HCT116 (cell line): ENCODE measurements at regions not wholly inside any gene's neighbourhood (a gene's known extent, or its start where the extent isn't known, plus 50 kb on each side); places are given as distances from the start of the nearest gene placed in this dataset.

Experiments
- ATAC-seq: fragments of 200-7000 bp; cut with Tn5 transposase; 2 replicates; pipeline ENCODE4 v1.9.1; 2020; ENCODE audit warnings: mild to moderate bottlenecking, moderate library complexity
- BruUV-seq: library from RNA; stranded (reverse); fragments of 400-500 nt; replicated peaks from 2 replicates; lab custom pipeline; 2021; lab: Mats Ljungman, UMichigan
- CTCF ChIA-PET: fragments of 300-600 bp; sonication (Branson Sonifier 250); formaldehyde crosslinking; loops from one replicate; lab custom pipeline; 2021; ENCODE audit warnings: antibody characterized with exemption; lab: Charles Lee
- POLR2A ChIA-PET: fragments of 300-600, 350-600 bp; sonication (Branson Sonifier 250); formaldehyde crosslinking; loops from one replicate; lab custom pipeline; 2021; ENCODE audit warnings: antibody characterized with exemption; lab: Charles Lee
- RAD21 ChIA-PET, 2 experiments: fragments of 300-600 bp; sonication (Branson Sonifier 250); formaldehyde crosslinking; loops; one replicate each; lab custom pipeline; 2023; ENCODE audit warnings: low total read pairs in 2 of 2; ENCODE audit not compliant: uncharacterized antibody in 2 of 2, unreplicated experiment in 2 of 2, low non-redundant PET in 1 of 2; lab: Charles Lee
- DNase-seq: peaks from one replicate; pipeline ENCODE4 v3.0.0-alpha.2; 2010; ENCODE audit warnings: low read depth, low spot score
- H2AFZ ChIP-seq: fragments of 200-600 bp; shearing (Covaris generic), sonication (generic); 2 replicates; pipeline ENCODE4 v1.6.1; 2017; ENCODE audit warnings: low read depth, mixed run types, mixed read lengths, antibody characterized with exemption, low read length; ENCODE audit not compliant: poor library complexity, severe bottlenecking
- H3K27ac ChIP-seq: 2 replicates; pipeline ENCODE4 v1.5.1; 2012; ENCODE audit warnings: low read depth, low read length
- H3K27me3 ChIP-seq: fragments of 200-600 bp; sonication (generic); 2 replicates; pipeline ENCODE4 v1.6.1; 2016; ENCODE audit warnings: mixed run types, low read length, mixed read lengths; ENCODE audit not compliant: insufficient read depth
- H3K36me3 ChIP-seq, 2 experiments: fragments of 200-500 bp in 1 of 2; fragments of 200-600 bp in 1 of 2; sonication (Bioruptor generic) in 1 of 2; sonication (generic) in 1 of 2; 2 replicates each; pipeline versions ENCODE4 v1.5.1 to v1.6.1; 2014 to 2016; ENCODE audit warnings: low read length in 2 of 2, inconsistent platforms in 1 of 2, mixed read lengths in 1 of 2, mixed run types in 1 of 2; ENCODE audit not compliant: insufficient read depth in 2 of 2, control insufficient read depth in 1 of 2
- H3K4me1 ChIP-seq, 2 experiments: fragments of 200-600 bp in 1 of 2; sonication (generic) in 1 of 2; 2 replicates each; pipeline versions ENCODE4 v1.5.1 to v1.6.1; 2012 to 2017; ENCODE audit warnings: low read length in 2 of 2, inconsistent platforms in 1 of 2, mild to moderate bottlenecking in 1 of 2, mixed read lengths in 1 of 2, mixed run types in 1 of 2, moderate library complexity in 1 of 2; ENCODE audit not compliant: insufficient read depth in 2 of 2, control insufficient read depth in 1 of 2
- H3K4me2 ChIP-seq: fragments of 200-600 bp; sonication (generic); 2 replicates; pipeline ENCODE4 v1.6.1; 2017; ENCODE audit warnings: mixed run types, low read length, mixed read lengths
- H3K4me3 ChIP-seq, 2 experiments: fragments of 200-600 bp in 1 of 2; sonication (generic) in 1 of 2; replicated peaks in 1 of 2; 2 replicates each; pipeline ENCODE4 v1.5.1; 2011 to 2016; ENCODE audit warnings: low read length in 2 of 2, control low read depth in 1 of 2, low read depth in 1 of 2, mild to moderate bottlenecking in 1 of 2, mixed read lengths in 1 of 2, mixed run types in 1 of 2
- H3K79me2 ChIP-seq: fragments of 200-600 bp; sonication (generic); 2 replicates; pipeline ENCODE4 v1.6.1; 2017; ENCODE audit warnings: mild to moderate bottlenecking, mixed run types, low read length, moderate library complexity, mixed read lengths; ENCODE audit not compliant: insufficient read depth
- H3K9ac ChIP-seq: fragments of 200-600 bp; sonication (generic); 2 replicates; pipeline ENCODE4 v1.6.1; 2016; ENCODE audit warnings: low read length, mixed read lengths
- H3K9me2 ChIP-seq: fragments of 200-600 bp; sonication (generic), shearing (Covaris generic); 2 replicates; pipeline ENCODE4 v1.6.1; 2017; ENCODE audit warnings: mixed run types, mild to moderate bottlenecking, moderate library complexity; ENCODE audit not compliant: insufficient read depth
- H3K9me3 ChIP-seq, 2 experiments: fragments of 200-500 bp in 1 of 2; fragments of 200-600 bp in 1 of 2; sonication (Bioruptor generic) in 1 of 2; sonication (generic) in 1 of 2; 2 replicates each; pipeline ENCODE4 v1.6.1; 2014 to 2017; ENCODE audit warnings: low read length in 2 of 2, mixed read lengths in 2 of 2, inconsistent platforms in 1 of 2, low read depth in 1 of 2, mild to moderate bottlenecking in 1 of 2, mixed run types in 1 of 2, moderate library complexity in 1 of 2; ENCODE audit not compliant: control insufficient read depth in 1 of 2, insufficient read depth in 1 of 2
- H4K20me1 ChIP-seq: fragments of 200-600 bp; sonication (generic), shearing (Covaris generic); 2 replicates; pipeline ENCODE4 v1.6.1; 2017; ENCODE audit warnings: mixed run types, mild to moderate bottlenecking, moderate library complexity; ENCODE audit not compliant: insufficient read depth
- ATF3 ChIP-seq: IDR thresholded peaks from 2 replicates; pipeline ENCODE4 v1.6.1; 2012
- CBX3 ChIP-seq: IDR thresholded peaks from 2 replicates; pipeline ENCODE4 v1.6.1; 2012; ENCODE audit warnings: low read depth
- EGR1 ChIP-seq: IDR thresholded peaks from 2 replicates; pipeline ENCODE4 v1.6.1; 2012; ENCODE audit warnings: low read depth
- ELF1 ChIP-seq: IDR thresholded peaks from 2 replicates; pipeline ENCODE4 v1.6.1; 2012; ENCODE audit warnings: low read depth, borderline replicate concordance
- FOSL1 ChIP-seq: IDR thresholded peaks from 2 replicates; pipeline ENCODE4 v1.6.1; 2012; ENCODE audit warnings: low read depth
- POLR2AphosphoS5 ChIP-seq: IDR thresholded peaks from 2 replicates; pipeline ENCODE4 v1.6.1; 2011; ENCODE audit warnings: mild to moderate bottlenecking, low read depth, low read length, moderate library complexity
- RAD21 ChIP-seq: IDR thresholded peaks from 2 replicates; pipeline ENCODE4 v1.6.1; 2012; ENCODE audit warnings: low read depth, mild to moderate bottlenecking
- TCF7L2 ChIP-seq: IDR thresholded peaks from 2 replicates; pipeline ENCODE4 v1.7.0; 2011; ENCODE audit warnings: borderline replicate concordance, inconsistent platforms; ENCODE audit not compliant: insufficient read depth, insufficient read length; ENCODE audit errors: extremely low read depth
- ZBTB33 ChIP-seq: IDR thresholded peaks from 2 replicates; pipeline ENCODE4 v1.6.1; 2011; ENCODE audit warnings: mild to moderate bottlenecking, low read length, moderate library complexity; ENCODE audit not compliant: insufficient replicate concordance; ENCODE audit errors: extremely low read depth
- ZFX ChIP-seq: fragments of 450-650 bp; IDR thresholded peaks from 2 replicates; pipeline ENCODE4 v1.6.1; 2017
- ZNF274 ChIP-seq: fragments of 200-500 bp; sonication (Bioruptor generic); IDR thresholded peaks from 2 replicates; pipeline ENCODE4 v1.6.1; 2014; ENCODE audit warnings: mild to moderate bottlenecking, low read depth, low read length, inconsistent platforms
- intact Hi-C: fragments of 100-400 bp; cut with micrococcal nuclease; formaldehyde crosslinking; loops from 2 replicates; pipeline ENCODE4 v1.10.0; 2022

GRCh38 chr5:162800301-162800700, 637.1 kb upstream of the CCNG1 start:
- RAD21 ChIA-PET, result no interaction called here
- CTCF ChIA-PET, result no interaction called here

More at GRCh38 chr5:162800301-162800700, 637.1 kb upstream of the CCNG1 start:
- H3K79me2 ChIP-seq, result no peaks in the 10 kb centered on the region
- peaks cover 0 to 7% of the 10 kb centered on the region in 2 experiments; a peak in 2 of 4 replicates for H3K9me3 ChIP-seq
- H3K4me3 ChIP-seq, result no peak overlapping the region
- no peak for DNase-seq
- H3K4me2 ChIP-seq, result no peak overlapping the region
- no peaks in the 10 kb centered on the region for H3K9me2 ChIP-seq
- POLR2A ChIA-PET, result no interaction called here
- no peaks in the 10 kb centered on the region for H3K36me3 ChIP-seq
- no peak overlapping the region for H3K9ac ChIP-seq
- no TSS peak for BruUV-seq
- H3K27me3 ChIP-seq, result no peaks in the 10 kb centered on the region
- no peaks in the 10 kb centered on the region for H4K20me1 ChIP-seq
- no peaks in the 10 kb centered on the region for H3K4me1 ChIP-seq
- H2AFZ ChIP-seq, result no peak overlapping the region
- no peak for TF ChIP-seq CBX3
- no peak for TF ChIP-seq ZFX
- TF ChIP-seq ZNF274, result no peak
- no peak for TF ChIP-seq ZBTB33
- TF ChIP-seq FOSL1, result no peak
- TF ChIP-seq EGR1, result no peak
- TF ChIP-seq POLR2AphosphoS5, result no peak
- no peak for TF ChIP-seq ATF3
- TF ChIP-seq TCF7L2, result no peak
- TF ChIP-seq ELF1, result no peak
- no peak for TF ChIP-seq RAD21
- TF ChIP-seq, all 23 proteins: peak for 0
- intact Hi-C loops, result no loop called here
- ATAC-seq, result no peak
- no peak overlapping the region for H3K27ac ChIP-seq
